ENCODE measurements at regions not wholly inside any gene's neighbourhood (a gene's known extent, or its start where the extent isn't known, plus 50 kb on each side); places are given as distances from the start of the nearest gene placed in this dataset.

- peak; percentile 33 for ATAC-seq
- no peak overlapping the region for H3K27ac ChIP-seq
Observed at GRCh38 chr2:9681427-9681817, 50.6 kb upstream of the YWHAQ start.

DNA sequence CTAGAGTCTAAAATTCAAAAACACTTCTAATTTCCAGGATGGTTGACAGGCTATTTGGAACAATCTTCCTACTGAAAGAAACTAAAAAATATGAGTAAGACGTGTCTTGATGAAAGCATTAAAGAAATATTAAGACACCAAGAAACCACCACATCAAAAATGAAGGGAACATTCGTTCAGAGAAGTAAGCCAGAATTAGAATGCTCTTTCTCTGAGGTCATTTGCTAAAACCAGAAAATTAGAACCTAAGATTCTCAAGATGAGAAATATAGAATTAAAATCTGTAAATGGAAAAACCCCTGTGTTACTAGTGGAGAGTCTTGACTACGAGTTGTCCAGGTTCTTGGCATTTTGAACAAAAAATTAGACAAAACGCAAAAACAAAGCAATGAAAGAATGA, 54.8 kb upstream of the YWHAQ start:
- H3K36me3 ChIP-seq = no peaks in the 10 kb centered on the region
- H3K9me3 ChIP-seq = no peaks in the 10 kb centered on the region
- no peak for TF ChIP-seq CTCF (IDR thresholded peaks at IDR 0.05)
- intact Hi-C loops (cut with DNase I) = no loop called here
- H3K27ac ChIP-seq = no peak overlapping the region
- peaks cover 0 to 12% of the 10 kb centered on the region in 2 donors for H3K4me1 ChIP-seq
- no peak for DNase-seq
- H3K27me3 ChIP-seq = no peaks in the 10 kb centered on the region
- H3K4me3 ChIP-seq = no peak overlapping the region
- no peak for ATAC-seq

More at GRCh38 chr2:9681427-9681817, 50.6 kb upstream of the YWHAQ start:
- Histone ChIP-seq H3K9me3 (no peaks in the 10 kb centered on the region), H3K27me3 (no peaks in the 10 kb centered on the region), H3K36me3 (no peaks in the 10 kb centered on the region), H3K4me1 (peaks cover 0 to 12% of the 10 kb centered on the region in 2 donors), H3K4me3 (no peak overlapping the region)
- intact Hi-C loops (cut with DNase I) = no loop called here
- no peak for TF ChIP-seq CTCF (IDR thresholded peaks at IDR 0.05)
- peak in 1 of 4 donors; percentile 30 for DNase-seq

DNA sequence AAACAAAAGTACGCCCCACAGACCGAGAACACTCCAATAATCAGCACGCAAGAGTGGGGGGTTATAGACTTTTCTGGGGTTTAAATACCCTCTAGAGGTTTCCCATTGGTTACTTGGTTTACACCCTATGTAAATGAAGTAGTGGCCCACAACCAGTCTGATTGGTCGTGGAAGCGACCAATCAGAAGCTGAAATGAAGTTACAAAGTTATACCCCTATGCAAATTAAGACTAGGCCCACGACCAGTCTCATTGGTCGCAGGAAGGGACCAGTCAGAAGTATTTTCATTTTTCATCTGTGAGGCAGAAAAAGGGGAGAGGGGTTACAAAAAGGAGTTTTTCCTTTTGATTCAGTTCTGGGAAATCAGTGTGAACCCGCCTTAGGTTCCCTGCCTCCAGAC, 55.3 kb upstream of the YWHAQ start:
- no peak for TF ChIP-seq CTCF (IDR thresholded peaks at IDR 0.05)
- intact Hi-C loops (cut with DNase I) = no loop called here
- Histone ChIP-seq H3K27ac (no peak overlapping the region), H3K27me3 (no peaks in the 10 kb centered on the region), H3K4me1 (peaks cover 0 to 8% of the 10 kb centered on the region in 2 donors), H3K36me3 (no peaks in the 10 kb centered on the region), H3K4me3 (no peak overlapping the region), H3K9me3 (no peaks in the 10 kb centered on the region)
- peak in 1 of 4 donors; percentile 2 for DNase-seq
- ATAC-seq = no peak

GRCh38 chr2:9690252-9690651, 59.5 kb upstream of the YWHAQ start:
- DNase-seq = no peak
- intact Hi-C loops (cut with DNase I) = no loop called here
- TF ChIP-seq CTCF (IDR thresholded peaks at IDR 0.05) = no peak
- Histone ChIP-seq H3K36me3 (no peaks in the 10 kb centered on the region), H3K9me3 (no peaks in the 10 kb centered on the region), H3K27ac (no peak overlapping the region), H3K27me3 (no peaks in the 10 kb centered on the region), H3K4me1 (peaks cover 0 to 10% of the 10 kb centered on the region in 2 donors), H3K4me3 (no peak overlapping the region)
- ATAC-seq = no peak

- DNase-seq = no peak
- ATAC-seq = no peak
- intact Hi-C loops (cut with DNase I) = no loop called here
- no peaks in the 10 kb centered on the region for H3K36me3 ChIP-seq
- H3K4me3 ChIP-seq = no peak overlapping the region
- no peak for TF ChIP-seq CTCF (IDR thresholded peaks at IDR 0.05)
- H3K27me3 ChIP-seq = no peaks in the 10 kb centered on the region
- peaks cover 0 to 10% of the 10 kb centered on the region in 2 donors for H3K4me1 ChIP-seq
- H3K27ac ChIP-seq = no peak overlapping the region
- H3K9me3 ChIP-seq = no peaks in the 10 kb centered on the region
Observed at GRCh38 chr2:9690716-9691498, 60.1 kb upstream of the YWHAQ start.

All from left lung (tissue), 4 donors.